GM23338 (cell line): ENCODE measurements at regions not wholly inside any gene's neighbourhood (a gene's known extent, or its start where the extent isn't known, plus 50 kb on each side); places are given as distances from the start of the nearest gene placed in this dataset.

Experiments
- ATAC-seq: fragments of 200-7000 bp; cut with Tn5 transposase; 3 replicates; pipeline ENCODE4 v1.9.1; 2020
- DNase-seq: peaks from one replicate; pipeline ENCODE4 v3.0.0-alpha.2; 2015; ENCODE audit warnings: low spot score
- H2AFZ ChIP-seq: fragments of 200-600 bp; sonication (generic); 2 replicates; pipeline ENCODE4 v1.8.0; 2016; ENCODE audit warnings: antibody characterized with exemption, mild to moderate bottlenecking, moderate library complexity
- H3F3A ChIP-seq: fragments of 200-600 bp; sonication (generic); replicated peaks from 2 replicates; pipeline ENCODE4 v1.8.0; 2017; ENCODE audit warnings: antibody characterized with exemption, mixed run types, low read depth
- H3K27ac ChIP-seq: fragments of 200-600 bp; sonication (generic); 2 replicates; pipeline ENCODE4 v1.6.1; 2016; ENCODE audit warnings: low read depth
- H3K27me3 ChIP-seq: fragments of 200-600 bp; sonication (generic); 2 replicates; pipeline ENCODE4 v1.8.0; 2016; ENCODE audit warnings: mild to moderate bottlenecking, mixed run types, moderate library complexity; ENCODE audit not compliant: insufficient read depth
- H3K36me3 ChIP-seq: fragments of 200-600 bp; sonication (generic); 2 replicates; pipeline ENCODE4 v1.8.0; 2016; ENCODE audit warnings: mild to moderate bottlenecking; ENCODE audit not compliant: insufficient read depth
- H3K4me1 ChIP-seq: fragments of 200-600 bp; sonication (generic); 2 replicates; pipeline ENCODE4 v1.8.0; 2016; ENCODE audit warnings: mild to moderate bottlenecking, moderate library complexity; ENCODE audit not compliant: insufficient read depth
- H3K4me2 ChIP-seq: fragments of 200-600 bp; sonication (generic); 2 replicates; pipeline ENCODE4 v1.7.1; 2017; ENCODE audit warnings: mixed run types
- H3K4me3 ChIP-seq: fragments of 200-600 bp; sonication (generic); 2 replicates; pipeline ENCODE4 v1.6.1; 2016; ENCODE audit warnings: mixed run types
- H3K79me2 ChIP-seq: fragments of 200-600 bp; sonication (generic); replicated peaks from 2 replicates; pipeline ENCODE4 v1.8.0; 2017; ENCODE audit warnings: mild to moderate bottlenecking; ENCODE audit not compliant: insufficient read depth
- H3K9me2 ChIP-seq: fragments of 200-600 bp; sonication (generic); 2 replicates; pipeline ENCODE4 v1.8.0; 2017; ENCODE audit not compliant: insufficient read depth
- H4K20me1 ChIP-seq: fragments of 200-600 bp; sonication (generic); replicated peaks from 2 replicates; pipeline ENCODE4 v1.8.0; 2017; ENCODE audit warnings: mild to moderate bottlenecking; ENCODE audit not compliant: insufficient read depth
- H3K27ac Mint-ChIP-seq: 2 replicates; pipeline ENCODE4 v1.8.0; 2020; ENCODE audit warnings: inconsistent platforms, mild to moderate bottlenecking, moderate library complexity, mixed read lengths
- H3K27me3 Mint-ChIP-seq: 3 replicates; pipeline ENCODE4 v1.8.0; 2022; ENCODE audit warnings: low read depth, mild to moderate bottlenecking, moderate library complexity, mixed read lengths, inconsistent platforms; ENCODE audit not compliant: insufficient read depth, poor library complexity
- H3K36me3 Mint-ChIP-seq: 3 replicates; pipeline ENCODE4 v1.8.0; 2021; ENCODE audit warnings: low read depth, mild to moderate bottlenecking, inconsistent platforms, moderate library complexity, mixed read lengths
- H3K4me1 Mint-ChIP-seq: 3 replicates; pipeline ENCODE4 v1.8.0; 2020; ENCODE audit warnings: mild to moderate bottlenecking, inconsistent platforms, mixed read lengths
- H3K4me3 Mint-ChIP-seq: 3 replicates; pipeline ENCODE4 v1.8.0; 2021; ENCODE audit warnings: moderate library complexity, mild to moderate bottlenecking, inconsistent platforms, mixed read lengths
- H3K9me3 Mint-ChIP-seq: 3 replicates; pipeline ENCODE4 v1.8.0; 2020; ENCODE audit warnings: moderate library complexity, mild to moderate bottlenecking, inconsistent platforms, mixed read lengths
- CREB1 ChIP-seq: fragments of 250-450 bp; sonication (Bioruptor Pico); IDR thresholded peaks from 2 replicates; pipeline ENCODE4 v1.5.0; 2020; ENCODE audit warnings: low read depth, mild to moderate bottlenecking, moderate library complexity
- EZH2 ChIP-seq: fragments of 200-600 bp; sonication (generic); IDR thresholded peaks from one replicate; pipeline ENCODE4 v1.8.0; 2017; ENCODE audit warnings: antibody characterized with exemption, mild to moderate bottlenecking, low read depth; ENCODE audit not compliant: unreplicated experiment
- EZH2phosphoT487 ChIP-seq: fragments of 200-600 bp; sonication (generic); IDR thresholded peaks from one replicate; pipeline ENCODE4 v1.8.1; 2018; ENCODE audit warnings: antibody characterized with exemption; ENCODE audit not compliant: unreplicated experiment
- JUNB ChIP-seq: IDR thresholded peaks from one replicate; pipeline ENCODE4 v1.6.1; 2016; ENCODE audit warnings: antibody characterized with exemption; ENCODE audit not compliant: unreplicated experiment
- NANOG ChIP-seq: IDR thresholded peaks from 2 replicates; pipeline ENCODE4 v1.6.1; 2016; ENCODE audit warnings: antibody characterized with exemption, borderline replicate concordance
- POLR2AphosphoS5 ChIP-seq: IDR thresholded peaks from 2 replicates; pipeline ENCODE4 v1.6.1; 2016; ENCODE audit warnings: antibody characterized with exemption, low read depth
- STAT1 ChIP-seq: IDR thresholded peaks from one replicate; pipeline ENCODE4 v1.6.1; 2016; ENCODE audit warnings: antibody characterized with exemption; ENCODE audit not compliant: unreplicated experiment
- ZNF114 ChIP-seq: fragments of 250-450 bp; sonication (Bioruptor Pico); IDR thresholded peaks from 2 replicates; pipeline ENCODE4 v1.5.0; 2020; ENCODE audit warnings: mild to moderate bottlenecking, moderate library complexity
- ZNF331 ChIP-seq: fragments of 250-450 bp; sonication (Bioruptor Pico); IDR thresholded peaks from 2 replicates; pipeline ENCODE4 v1.5.0; 2020; ENCODE audit warnings: low read depth, mild to moderate bottlenecking, moderate library complexity
- TF ChIP-seq, protein P1 (sequence below): fragments of 250-450 bp; sonication (Bioruptor Pico); IDR thresholded peaks from 2 replicates; pipeline ENCODE4 v1.5.0; 2020; ENCODE audit warnings: mild to moderate bottlenecking, moderate library complexity
- TF ChIP-seq, protein P2 (sequence below): IDR thresholded peaks from one replicate; pipeline ENCODE4 v1.6.1; 2018; ENCODE audit warnings: antibody characterized with exemption; ENCODE audit not compliant: unreplicated experiment
- TF ChIP-seq, protein P3 (sequence below): IDR thresholded peaks from 2 replicates; pipeline ENCODE4 v1.6.1; 2016; ENCODE audit warnings: antibody characterized with exemption

DNA sequence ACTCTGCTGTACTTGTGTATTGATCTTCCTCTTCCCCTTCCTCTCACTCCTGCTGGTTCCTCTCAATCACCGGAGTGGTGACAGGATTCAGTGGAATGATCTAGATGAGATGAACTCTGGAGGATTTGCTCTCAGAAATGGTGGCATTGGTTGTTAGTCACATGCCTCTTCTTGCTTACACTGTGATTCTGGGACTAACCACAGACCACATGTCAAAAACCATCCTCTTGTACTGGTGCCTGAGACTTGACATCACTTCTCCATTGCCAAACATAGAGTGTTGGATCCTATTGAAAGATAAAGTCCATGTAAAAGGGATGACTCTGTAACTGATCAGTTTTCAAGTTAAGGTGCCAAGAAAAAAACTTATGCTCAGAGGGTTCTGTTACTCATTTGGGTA, 506.5 kb downstream of the DMAC1 start:
- Histone ChIP-seq H3K27me3 (no peaks in the 10 kb centered on the region), H3K4me3 (no peak overlapping the region), H4K20me1 (no peaks in the 10 kb centered on the region), H2AFZ (no peak overlapping the region), H3K4me2 (no peak overlapping the region), H3K79me2 (no peaks in the 10 kb centered on the region), H3K27ac (no peak overlapping the region), H3K4me1 (no peaks in the 10 kb centered on the region), H3K9me2 (peaks cover 5% of the 10 kb centered on the region; the same call in 1 of the 2 replicates), H3K36me3 (no peaks in the 10 kb centered on the region), H3F3A (no peaks in the 10 kb centered on the region)
- no peak for DNase-seq
- no peaks in the 10 kb centered on the region for H3K9me3 Mint-ChIP-seq
- H3K27ac Mint-ChIP-seq: no peak overlapping the region
- H3K27me3 Mint-ChIP-seq: no peaks in the 10 kb centered on the region
- no peak for ATAC-seq
- H3K4me3 Mint-ChIP-seq: no peak overlapping the region
- no peaks in the 10 kb centered on the region for H3K36me3 Mint-ChIP-seq
- no peak for TF ChIP-seq ZNF114
- peaks cover 11% of the 10 kb centered on the region for H3K4me1 Mint-ChIP-seq

DNA sequence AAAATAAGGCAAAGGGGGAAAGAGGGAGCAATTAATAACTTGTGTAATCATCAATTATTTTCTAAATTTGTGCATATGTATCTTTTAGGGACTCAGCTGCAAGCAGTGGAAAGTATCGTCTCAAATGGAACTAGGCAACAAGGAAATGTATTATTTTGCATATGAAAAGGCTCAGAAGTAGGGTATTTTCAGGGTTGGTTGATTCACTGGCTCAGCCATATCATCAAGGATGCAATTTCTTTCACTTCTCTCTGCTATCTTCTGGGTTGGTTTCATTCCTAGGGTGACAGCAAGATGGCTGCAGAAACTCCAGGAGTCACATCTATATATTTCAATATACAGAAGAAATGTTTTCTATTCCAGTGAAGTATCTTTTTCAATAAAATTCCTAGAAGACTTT, 509.8 kb downstream of the DMAC1 start:
- no peak for DNase-seq
- ATAC-seq: no peak
- Histone ChIP-seq H3K4me3 (no peak overlapping the region), H3K79me2 (no peaks in the 10 kb centered on the region), H3F3A (no peaks in the 10 kb centered on the region), H3K4me2 (no peak overlapping the region), H3K27ac (no peak overlapping the region), H3K27me3 (no peaks in the 10 kb centered on the region), H3K36me3 (no peaks in the 10 kb centered on the region), H3K4me1 (peaks cover 18% of the 10 kb centered on the region; the same call in 1 of the 2 replicates), H3K9me2 (peaks cover 5% of the 10 kb centered on the region), H4K20me1 (no peaks in the 10 kb centered on the region), H2AFZ (no peak overlapping the region)
- Mint-ChIP-seq H3K9me3 (no peaks in the 10 kb centered on the region), H3K36me3 (no peaks in the 10 kb centered on the region), H3K27ac (no peak overlapping the region), H3K4me3 (no peak overlapping the region), H3K27me3 (peaks cover 1% of the 10 kb centered on the region), H3K4me1 (peaks cover 31% of the 10 kb centered on the region)
- TF ChIP-seq POLR2AphosphoS5 (no peak), ZNF331 (no peak), JUNB (no peak), EZH2phosphoT487 (no peak), STAT1 (no peak), ZNF114 (no peak), NANOG (no peak), EZH2 (no peak), CREB1 (CRISPR knock-in tag) (no peak)
- TF ChIP-seq, protein P1, sequence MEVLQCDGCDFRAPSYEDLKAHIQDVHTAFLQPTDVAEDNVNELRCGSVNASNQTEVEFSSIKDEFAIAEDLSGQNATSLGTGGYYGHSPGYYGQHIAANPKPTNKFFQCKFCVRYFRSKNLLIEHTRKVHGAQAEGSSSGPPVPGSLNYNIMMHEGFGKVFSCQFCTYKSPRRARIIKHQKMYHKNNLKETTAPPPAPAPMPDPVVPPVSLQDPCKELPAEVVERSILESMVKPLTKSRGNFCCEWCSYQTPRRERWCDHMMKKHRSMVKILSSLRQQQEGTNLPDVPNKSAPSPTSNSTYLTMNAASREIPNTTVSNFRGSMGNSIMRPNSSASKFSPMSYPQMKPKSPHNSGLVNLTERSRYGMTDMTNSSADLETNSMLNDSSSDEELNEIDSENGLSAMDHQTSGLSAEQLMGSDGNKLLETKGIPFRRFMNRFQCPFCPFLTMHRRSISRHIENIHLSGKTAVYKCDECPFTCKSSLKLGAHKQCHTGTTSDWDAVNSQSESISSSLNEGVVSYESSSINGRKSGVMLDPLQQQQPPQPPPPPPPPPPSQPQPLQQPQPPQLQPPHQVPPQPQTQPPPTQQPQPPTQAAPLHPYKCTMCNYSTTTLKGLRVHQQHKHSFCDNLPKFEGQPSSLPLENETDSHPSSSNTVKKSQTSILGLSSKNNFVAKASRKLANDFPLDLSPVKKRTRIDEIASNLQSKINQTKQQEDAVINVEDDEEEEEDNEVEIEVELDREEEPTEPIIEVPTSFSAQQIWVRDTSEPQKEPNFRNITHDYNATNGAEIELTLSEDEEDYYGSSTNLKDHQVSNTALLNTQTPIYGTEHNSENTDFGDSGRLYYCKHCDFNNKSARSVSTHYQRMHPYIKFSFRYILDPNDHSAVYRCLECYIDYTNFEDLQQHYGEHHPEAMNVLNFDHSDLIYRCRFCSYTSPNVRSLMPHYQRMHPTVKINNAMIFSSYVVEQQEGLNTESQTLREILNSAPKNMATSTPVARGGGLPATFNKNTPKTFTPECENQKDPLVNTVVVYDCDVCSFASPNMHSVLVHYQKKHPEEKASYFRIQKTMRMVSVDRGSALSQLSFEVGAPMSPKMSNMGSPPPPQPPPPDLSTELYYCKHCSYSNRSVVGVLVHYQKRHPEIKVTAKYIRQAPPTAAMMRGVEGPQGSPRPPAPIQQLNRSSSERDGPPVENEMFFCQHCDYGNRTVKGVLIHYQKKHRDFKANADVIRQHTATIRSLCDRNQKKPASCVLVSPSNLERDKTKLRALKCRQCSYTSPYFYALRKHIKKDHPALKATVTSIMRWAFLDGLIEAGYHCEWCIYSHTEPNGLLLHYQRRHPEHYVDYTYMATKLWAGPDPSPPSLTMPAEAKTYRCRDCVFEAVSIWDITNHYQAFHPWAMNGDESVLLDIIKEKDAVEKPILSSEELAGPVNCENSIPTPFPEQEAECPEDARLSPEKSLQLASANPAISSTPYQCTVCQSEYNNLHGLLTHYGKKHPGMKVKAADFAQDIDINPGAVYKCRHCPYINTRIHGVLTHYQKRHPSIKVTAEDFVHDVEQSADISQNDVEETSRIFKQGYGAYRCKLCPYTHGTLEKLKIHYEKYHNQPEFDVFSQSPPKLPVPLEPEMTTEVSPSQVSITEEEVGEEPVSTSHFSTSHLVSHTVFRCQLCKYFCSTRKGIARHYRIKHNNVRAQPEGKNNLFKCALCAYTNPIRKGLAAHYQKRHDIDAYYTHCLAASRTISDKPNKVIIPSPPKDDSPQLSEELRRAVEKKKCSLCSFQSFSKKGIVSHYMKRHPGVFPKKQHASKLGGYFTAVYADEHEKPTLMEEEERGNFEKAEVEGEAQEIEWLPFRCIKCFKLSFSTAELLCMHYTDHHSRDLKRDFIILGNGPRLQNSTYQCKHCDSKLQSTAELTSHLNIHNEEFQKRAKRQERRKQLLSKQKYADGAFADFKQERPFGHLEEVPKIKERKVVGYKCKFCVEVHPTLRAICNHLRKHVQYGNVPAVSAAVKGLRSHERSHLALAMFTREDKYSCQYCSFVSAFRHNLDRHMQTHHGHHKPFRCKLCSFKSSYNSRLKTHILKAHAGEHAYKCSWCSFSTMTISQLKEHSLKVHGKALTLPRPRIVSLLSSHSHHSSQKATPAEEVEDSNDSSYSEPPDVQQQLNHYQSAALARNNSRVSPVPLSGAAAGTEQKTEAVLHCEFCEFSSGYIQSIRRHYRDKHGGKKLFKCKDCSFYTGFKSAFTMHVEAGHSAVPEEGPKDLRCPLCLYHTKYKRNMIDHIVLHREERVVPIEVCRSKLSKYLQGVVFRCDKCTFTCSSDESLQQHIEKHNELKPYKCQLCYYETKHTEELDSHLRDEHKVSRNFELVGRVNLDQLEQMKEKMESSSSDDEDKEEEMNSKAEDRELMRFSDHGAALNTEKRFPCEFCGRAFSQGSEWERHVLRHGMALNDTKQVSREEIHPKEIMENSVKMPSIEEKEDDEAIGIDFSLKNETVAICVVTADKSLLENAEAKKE: no peak
- TF ChIP-seq, protein P2, sequence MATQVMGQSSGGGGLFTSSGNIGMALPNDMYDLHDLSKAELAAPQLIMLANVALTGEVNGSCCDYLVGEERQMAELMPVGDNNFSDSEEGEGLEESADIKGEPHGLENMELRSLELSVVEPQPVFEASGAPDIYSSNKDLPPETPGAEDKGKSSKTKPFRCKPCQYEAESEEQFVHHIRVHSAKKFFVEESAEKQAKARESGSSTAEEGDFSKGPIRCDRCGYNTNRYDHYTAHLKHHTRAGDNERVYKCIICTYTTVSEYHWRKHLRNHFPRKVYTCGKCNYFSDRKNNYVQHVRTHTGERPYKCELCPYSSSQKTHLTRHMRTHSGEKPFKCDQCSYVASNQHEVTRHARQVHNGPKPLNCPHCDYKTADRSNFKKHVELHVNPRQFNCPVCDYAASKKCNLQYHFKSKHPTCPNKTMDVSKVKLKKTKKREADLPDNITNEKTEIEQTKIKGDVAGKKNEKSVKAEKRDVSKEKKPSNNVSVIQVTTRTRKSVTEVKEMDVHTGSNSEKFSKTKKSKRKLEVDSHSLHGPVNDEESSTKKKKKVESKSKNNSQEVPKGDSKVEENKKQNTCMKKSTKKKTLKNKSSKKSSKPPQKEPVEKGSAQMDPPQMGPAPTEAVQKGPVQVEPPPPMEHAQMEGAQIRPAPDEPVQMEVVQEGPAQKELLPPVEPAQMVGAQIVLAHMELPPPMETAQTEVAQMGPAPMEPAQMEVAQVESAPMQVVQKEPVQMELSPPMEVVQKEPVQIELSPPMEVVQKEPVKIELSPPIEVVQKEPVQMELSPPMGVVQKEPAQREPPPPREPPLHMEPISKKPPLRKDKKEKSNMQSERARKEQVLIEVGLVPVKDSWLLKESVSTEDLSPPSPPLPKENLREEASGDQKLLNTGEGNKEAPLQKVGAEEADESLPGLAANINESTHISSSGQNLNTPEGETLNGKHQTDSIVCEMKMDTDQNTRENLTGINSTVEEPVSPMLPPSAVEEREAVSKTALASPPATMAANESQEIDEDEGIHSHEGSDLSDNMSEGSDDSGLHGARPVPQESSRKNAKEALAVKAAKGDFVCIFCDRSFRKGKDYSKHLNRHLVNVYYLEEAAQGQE: no peak
- TF ChIP-seq, protein P3, sequence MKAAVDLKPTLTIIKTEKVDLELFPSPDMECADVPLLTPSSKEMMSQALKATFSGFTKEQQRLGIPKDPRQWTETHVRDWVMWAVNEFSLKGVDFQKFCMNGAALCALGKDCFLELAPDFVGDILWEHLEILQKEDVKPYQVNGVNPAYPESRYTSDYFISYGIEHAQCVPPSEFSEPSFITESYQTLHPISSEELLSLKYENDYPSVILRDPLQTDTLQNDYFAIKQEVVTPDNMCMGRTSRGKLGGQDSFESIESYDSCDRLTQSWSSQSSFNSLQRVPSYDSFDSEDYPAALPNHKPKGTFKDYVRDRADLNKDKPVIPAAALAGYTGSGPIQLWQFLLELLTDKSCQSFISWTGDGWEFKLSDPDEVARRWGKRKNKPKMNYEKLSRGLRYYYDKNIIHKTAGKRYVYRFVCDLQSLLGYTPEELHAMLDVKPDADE: no peak
